ENCODE measurements at regions not wholly inside any gene's neighbourhood (a gene's known extent, or its start where the extent isn't known, plus 50 kb on each side); places are given as distances from the start of the nearest gene placed in this dataset.

DNA sequence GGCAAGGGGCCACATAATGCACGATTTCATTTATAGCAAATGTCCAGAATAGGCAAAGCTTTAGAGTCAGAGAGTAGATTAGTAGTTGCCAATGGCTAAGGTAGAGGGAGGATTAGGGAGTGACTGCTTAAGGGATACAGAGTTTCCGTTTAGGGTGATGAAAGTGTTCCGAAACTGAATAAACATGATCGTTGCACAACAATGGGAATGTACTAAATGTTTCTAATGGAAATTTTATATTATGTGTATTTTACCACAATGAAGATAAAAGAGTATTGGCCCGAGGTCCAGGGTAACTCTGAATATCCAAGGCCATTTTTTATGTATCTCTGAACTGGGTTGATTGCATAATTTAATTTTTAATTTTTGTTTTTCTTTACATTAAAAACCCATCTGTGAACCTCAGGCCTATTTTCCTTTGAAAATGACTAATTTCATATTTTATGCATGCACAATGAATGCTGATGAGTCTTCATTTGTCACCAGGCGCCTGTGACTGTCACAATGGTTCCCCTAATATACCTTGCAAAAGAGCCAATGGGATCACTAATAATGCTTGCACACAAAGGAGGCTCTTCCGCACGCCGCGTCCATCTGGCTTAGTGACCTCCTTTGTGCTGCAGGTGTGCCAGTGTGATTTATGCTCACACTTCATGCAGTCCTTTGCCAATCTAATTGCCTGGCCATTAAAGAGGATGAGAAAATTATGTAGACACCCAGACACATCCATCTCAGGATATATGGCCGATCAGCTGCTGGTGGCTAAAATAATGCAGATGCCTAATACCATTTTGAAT is 612.5 kb downstream of the CDH26 start:
- ChIA-PET CTCF (ENCODE audit: partially characterized antibody) (no interaction called here), POLR2A (ENCODE audit: partially characterized antibody) (no interaction called here)
- Histone ChIP-seq H4K8ac (ENCODE audit: extremely low read depth, insufficient read depth, low read length) (no peak overlapping the region), H2AK5ac (ENCODE audit: low read depth, low read length) (no peak overlapping the region), H3K14ac (ENCODE audit: insufficient read length) (no peak overlapping the region), H3K56ac (replicated peaks; ENCODE audit: insufficient read length, low read depth, low read length) (no peak overlapping the region), H2BK12ac (ENCODE audit: low read depth, low read length) (no peak overlapping the region), H2AFZ (ENCODE audit: low read length) (no peak overlapping the region), H3K36me3 (ENCODE audit: control insufficient read depth in 2 of 4, insufficient read depth in 4 of 4, low read length in 3 of 4) (no peaks in the 10 kb centered on the region), H3K4me2 (ENCODE audit: insufficient read depth in 1 of 2, low read depth in 2 of 2, low read length in 2 of 2) (no peak overlapping the region), H3K18ac (ENCODE audit: extremely low read depth, low read length) (no peak overlapping the region), H3K4me3 (ENCODE audit: extremely low read depth in 1 of 4, insufficient read depth in 2 of 4, low read depth in 3 of 4, low read length in 4 of 4) (no peak overlapping the region), H3K79me1 (ENCODE audit: low read depth, low read length) (no peaks in the 10 kb centered on the region), H3K9ac (replicated peaks in 1 of 4; ENCODE audit: extremely low read depth in 1 of 4, low read depth in 3 of 4, low read length in 3 of 4) (no peak overlapping the region), H3K23me2 (ENCODE audit: low read depth, low read length) (no peaks in the 10 kb centered on the region), H3K9me3 (ENCODE audit: insufficient read depth in 2 of 2, low read depth in 1 of 2, low read length in 1 of 2) (no peaks in the 10 kb centered on the region), H3K4ac (replicated peaks; ENCODE audit: insufficient read length, low read depth, low read length) (no peak overlapping the region), H3K4me1 (replicated peaks in 1 of 4; ENCODE audit: control insufficient read depth in 3 of 4, insufficient read depth in 4 of 4, low read length in 3 of 4) (no peaks in the 10 kb centered on the region), H2BK120ac (replicated peaks; ENCODE audit: low read depth, low read length) (no peak overlapping the region), H2BK20ac (ENCODE audit: low read length) (no peak overlapping the region), H2BK15ac (ENCODE audit: low read length) (no peak overlapping the region), H3K27ac (ENCODE audit: low read depth, low read length) (no peak overlapping the region), H2BK5ac (ENCODE audit: low read depth, low read length) (no peak overlapping the region), H3K27me3 (replicated peaks in 1 of 4; ENCODE audit: control insufficient read depth in 3 of 4, extremely low read depth in 1 of 4, insufficient read depth in 3 of 4, low read length in 3 of 4) (peaks cover 0 to 2% (median 0%) of the 10 kb centered on the region in 4 experiments; a peak in 1 of 7 replicates), H4K20me1 (replicated peaks in 1 of 2; ENCODE audit: control insufficient read depth in 1 of 2, insufficient read depth in 2 of 2, low read length in 2 of 2) (no peaks in the 10 kb centered on the region), H4K91ac (replicated peaks; ENCODE audit: insufficient read length, low read length) (no peak overlapping the region), H4K5ac (ENCODE audit: insufficient read length, low read depth, low read length) (no peak overlapping the region), H3K23ac (ENCODE audit: insufficient read length) (no peak overlapping the region), H3K79me2 (ENCODE audit: control insufficient read depth in 1 of 2, insufficient read depth in 2 of 2, low read length in 2 of 2) (no peaks in the 10 kb centered on the region)
- TF ChIP-seq RAD21 (IDR thresholded peaks at IDR 0.05 in 1 of 2, conservative IDR thresholded peaks at IDR 0.05 in 1 of 2; ENCODE audit: low read depth in 2 of 2, low read length in 2 of 2): no peak
- no peak for TF ChIP-seq POU5F1 (IDR thresholded peaks at IDR 0.05; ENCODE audit: low read depth, low read length)
- no peak for TF ChIP-seq YY1 (IDR thresholded peaks at IDR 0.05; ENCODE audit: low read depth, low read length)
- TF ChIP-seq ASH2L (IDR thresholded peaks at IDR 0.05; ENCODE audit: low read length): no peak
- TF ChIP-seq SUZ12 (IDR thresholded peaks at IDR 0.05; ENCODE audit: low read length): no peak
- TF ChIP-seq KDM1A (IDR thresholded peaks at IDR 0.05; ENCODE audit: borderline replicate concordance, low read length): no peak
- no peak for TF ChIP-seq FOSL1 (IDR thresholded peaks at IDR 0.05; ENCODE audit: insufficient read depth, low read depth, low read length)
- no peak for TF ChIP-seq JUN (IDR thresholded peaks at IDR 0.05; ENCODE audit: low read depth, low read length)
- TF ChIP-seq RNF2 (IDR thresholded peaks at IDR 0.05; ENCODE audit: borderline replicate concordance, low read depth, low read length, missing control alignments, poor library complexity, severe bottlenecking): no peak
- TF ChIP-seq NANOG (IDR thresholded peaks at IDR 0.05; ENCODE audit: insufficient read depth, low read depth, low read length, poor library complexity, severe bottlenecking): no peak
- TF ChIP-seq ZNF274 (IDR thresholded peaks at IDR 0.05; ENCODE audit: borderline replicate concordance, extremely low read depth, low read length): no peak
- 94% methylated on average over 11 of the region's 11 CpGs; no CpG with 5 or more reads in 1 of the 2 experiments for WGBS, 2 experiments (ENCODE audit: extremely low coverage in 1 of 2, insufficient coverage in 1 of 2, insufficient read length in 1 of 2, insufficient replicate concordance in 2 of 2, low coverage in 1 of 2, low lambda C conversion rate in 2 of 2, missing lambda C conversion rate in 1 of 2)
- DNase-seq (ENCODE audit: low read depth in 1 of 2, low spot score in 2 of 2) (no peak), FAIRE-seq (no peak)

Data from H1 (cell line).